ENCODE measurements at regions not wholly inside any gene's neighbourhood (a gene's known extent, or its start where the extent isn't known, plus 50 kb on each side); places are given as distances from the start of the nearest gene placed in this dataset.

DNA sequence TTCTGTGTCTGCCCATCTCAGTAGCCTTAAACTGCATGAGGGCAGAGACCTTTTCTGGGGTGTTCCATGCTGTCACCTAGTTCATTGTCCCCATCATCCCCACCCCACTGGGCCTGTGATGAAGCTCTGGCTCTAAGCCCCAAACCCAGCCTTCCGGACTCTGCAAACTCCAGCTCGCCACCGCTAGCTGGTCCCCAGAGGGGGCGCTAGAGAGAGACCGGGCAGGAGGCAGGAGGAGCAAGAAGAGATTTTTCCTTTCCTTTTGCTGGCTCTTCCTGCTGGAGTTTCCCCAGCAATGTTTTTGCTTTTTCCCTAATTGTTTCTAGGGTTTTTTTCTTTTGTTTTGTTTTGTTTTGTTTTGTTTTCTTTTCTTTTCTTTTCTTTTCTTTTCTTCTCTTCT lies 234.4 kb downstream of the TEX36 start:
- 17 to 34% methylated on average over 5 of the region's 5 CpGs for WGBS, 2 donors
- H3K4me3 ChIP-seq: no peak overlapping the region
- no peak for TF ChIP-seq CTCF (IDR thresholded peaks at IDR 0.05; ENCODE audit: control extremely low read depth, extremely low read depth)
- no peak overlapping the region for H3K27ac ChIP-seq (ENCODE audit: low read depth in 1 of 2, low read length in 1 of 2)
- no peaks in the 10 kb centered on the region for H3K36me3 ChIP-seq (ENCODE audit: control insufficient read depth in 4 of 4, insufficient read depth in 4 of 4, low read length in 4 of 4)
- H3K27me3 ChIP-seq (ENCODE audit: control insufficient read depth in 3 of 3, insufficient read depth in 3 of 3, low read length in 2 of 3): no peaks in the 10 kb centered on the region
- H3K9me3 ChIP-seq (ENCODE audit: control insufficient read depth in 4 of 4, insufficient read depth in 3 of 4, low read length in 3 of 4): peaks cover 0 to 2% (median 0%) of the 10 kb centered on the region in 4 donors
- ATAC-seq (ENCODE audit: insufficient read depth, low FRiP score): no peak
- H3K4me1 ChIP-seq (ENCODE audit: control insufficient read depth in 5 of 5, insufficient read depth in 5 of 5, low read length in 5 of 5): no peaks in the 10 kb centered on the region
- no peak overlapping the region for H3K9ac ChIP-seq (ENCODE audit: insufficient read depth in 1 of 2, low read length in 2 of 2)
- DNase-seq: no peak

- no peak overlapping the region for H3K9ac ChIP-seq (ENCODE audit: insufficient read depth in 1 of 2, low read length in 2 of 2)
- no peak for DNase-seq
- H3K27me3 ChIP-seq (ENCODE audit: control insufficient read depth in 3 of 3, insufficient read depth in 3 of 3, low read length in 2 of 3): peaks cover 0 to 2% (median 0%) of the 10 kb centered on the region in 3 donors
- H3K9me3 ChIP-seq (ENCODE audit: control insufficient read depth in 4 of 4, insufficient read depth in 3 of 4, low read length in 3 of 4): no peaks in the 10 kb centered on the region
- H3K4me1 ChIP-seq (ENCODE audit: control insufficient read depth in 5 of 5, insufficient read depth in 5 of 5, low read length in 5 of 5): no peaks in the 10 kb centered on the region
- H3K36me3 ChIP-seq (ENCODE audit: control insufficient read depth in 4 of 4, insufficient read depth in 4 of 4, low read length in 4 of 4): no peaks in the 10 kb centered on the region
- H3K4me3 ChIP-seq: no peak overlapping the region
- TF ChIP-seq CTCF (IDR thresholded peaks at IDR 0.05; ENCODE audit: control extremely low read depth, extremely low read depth): no peak
- no peak overlapping the region for H3K27ac ChIP-seq (ENCODE audit: low read depth in 1 of 2, low read length in 1 of 2)
- no peak for ATAC-seq (ENCODE audit: insufficient read depth, low FRiP score)
- WGBS, 2 donors: 79 to 86% methylated on average over 9 of the region's 9 CpGs
Measured at GRCh38 chr10:125444790-125445189, 238.2 kb downstream of the TEX36 start.

- Histone ChIP-seq H3K27me3 (ENCODE audit: control insufficient read depth in 3 of 3, insufficient read depth in 3 of 3, low read length in 2 of 3) (peaks cover 0 to 2% (median 0%) of the 10 kb centered on the region in 3 donors), H3K4me1 (ENCODE audit: control insufficient read depth in 5 of 5, insufficient read depth in 5 of 5, low read length in 5 of 5) (no peaks in the 10 kb centered on the region), H3K9me3 (ENCODE audit: control insufficient read depth in 4 of 4, insufficient read depth in 3 of 4, low read length in 3 of 4) (no peaks in the 10 kb centered on the region), H3K9ac (ENCODE audit: insufficient read depth in 1 of 2, low read length in 2 of 2) (no peak overlapping the region), H3K4me3 (no peak overlapping the region), H3K27ac (ENCODE audit: low read depth in 1 of 2, low read length in 1 of 2) (no peak overlapping the region), H3K36me3 (ENCODE audit: control insufficient read depth in 4 of 4, insufficient read depth in 4 of 4, low read length in 4 of 4) (no peaks in the 10 kb centered on the region)
- WGBS, 2 donors: 79 to 90% methylated on average over 13 of the region's 13 CpGs
- DNase-seq: peak in 1 of 3 donors; percentile 23
- ATAC-seq (ENCODE audit: insufficient read depth, low FRiP score): no peak
- TF ChIP-seq CTCF (IDR thresholded peaks at IDR 0.05; ENCODE audit: control extremely low read depth, extremely low read depth): no peak
Measured at GRCh38 chr10:125442856-125443540, 240.0 kb downstream of the TEX36 start.

DNA sequence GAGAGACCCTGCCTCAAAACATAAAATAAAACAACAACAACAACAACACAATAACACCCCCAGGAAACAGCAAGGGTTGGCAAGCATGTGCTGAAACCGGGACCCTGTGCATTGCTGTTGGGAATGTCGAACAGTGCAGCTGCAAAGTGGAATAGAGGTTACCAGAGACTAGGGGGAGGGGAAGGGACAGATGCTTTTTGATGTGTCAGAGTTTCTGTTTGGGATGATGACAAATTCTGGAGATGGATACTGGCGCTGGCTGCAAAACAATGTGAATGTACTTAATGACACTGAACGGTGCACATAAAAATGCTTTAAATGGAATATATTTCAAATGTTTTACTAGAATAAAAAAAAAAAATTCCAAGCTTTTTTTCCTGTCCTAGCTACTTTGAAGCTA lies 241.8 kb downstream of the TEX36 start:
- H3K36me3 ChIP-seq (ENCODE audit: control insufficient read depth in 4 of 4, insufficient read depth in 4 of 4, low read length in 4 of 4): no peaks in the 10 kb centered on the region
- no peak overlapping the region for H3K9ac ChIP-seq (ENCODE audit: insufficient read depth in 1 of 2, low read length in 2 of 2)
- TF ChIP-seq CTCF (IDR thresholded peaks at IDR 0.05; ENCODE audit: control extremely low read depth, extremely low read depth): no peak
- no peak for DNase-seq
- peaks cover 0 to 2% (median 0%) of the 10 kb centered on the region in 3 donors for H3K27me3 ChIP-seq (ENCODE audit: control insufficient read depth in 3 of 3, insufficient read depth in 3 of 3, low read length in 2 of 3)
- no peaks in the 10 kb centered on the region for H3K9me3 ChIP-seq (ENCODE audit: control insufficient read depth in 4 of 4, insufficient read depth in 3 of 4, low read length in 3 of 4)
- H3K4me3 ChIP-seq: no peak overlapping the region
- no peak overlapping the region for H3K27ac ChIP-seq (ENCODE audit: low read depth in 1 of 2, low read length in 1 of 2)
- WGBS, 2 donors: 72 to 91% methylated on average over 4 of the region's 4 CpGs
- no peak for ATAC-seq (ENCODE audit: insufficient read depth, low FRiP score)
- H3K4me1 ChIP-seq (ENCODE audit: control insufficient read depth in 5 of 5, insufficient read depth in 5 of 5, low read length in 5 of 5): no peaks in the 10 kb centered on the region
